ENCODE measurements at regions not wholly inside any gene's neighbourhood (a gene's known extent, or its start where the extent isn't known, plus 50 kb on each side); places are given as distances from the start of the nearest gene placed in this dataset.

GRCh38 chr16:65634291-65634690 lies 512.4 kb upstream of the CDH11 start:
- Histone ChIP-seq H3K4me3 (ENCODE audit: low read length in 2 of 2) (no peak overlapping the region), H3K27me3 (ENCODE audit: control insufficient read depth in 1 of 2, insufficient read depth in 2 of 2, low read length in 1 of 2) (no peaks in the 10 kb centered on the region), H3K4me1 (ENCODE audit: control insufficient read depth in 1 of 2, insufficient read depth in 2 of 2, low read length in 2 of 2) (no peaks in the 10 kb centered on the region), H3K9me3 (ENCODE audit: control insufficient read depth, low read length) (no peaks in the 10 kb centered on the region), H3K36me3 (ENCODE audit: control insufficient read depth in 1 of 2, insufficient read depth in 2 of 2, low read length in 1 of 2) (no peaks in the 10 kb centered on the region), H3K27ac (ENCODE audit: low read depth in 1 of 2, low read length in 2 of 2) (no peak overlapping the region)
- intact Hi-C loops (cut with DNase I), result no loop called here
- DNase-seq (no peak), ATAC-seq (ENCODE audit: low FRiP score) (peak; percentile 15)
- WGBS, 2 donors, result 88 to 93% methylated on average over 5 of the region's 5 CpGs

GRCh38 chr16:65624666-65625065 lies 502.8 kb upstream of the CDH11 start:
- no peaks in the 10 kb centered on the region for H3K9me3 ChIP-seq (ENCODE audit: control insufficient read depth, low read length)
- ATAC-seq (ENCODE audit: low FRiP score) (no peak), DNase-seq (no peak)
- no peak overlapping the region for H3K4me3 ChIP-seq (ENCODE audit: low read length in 2 of 2)
- intact Hi-C loops (cut with DNase I), result no loop called here
- WGBS, 2 donors, result 63 to 64% methylated on average over 2 of the region's 2 CpGs
- no peaks in the 10 kb centered on the region for H3K4me1 ChIP-seq (ENCODE audit: control insufficient read depth in 1 of 2, insufficient read depth in 2 of 2, low read length in 2 of 2)
- H3K27me3 ChIP-seq (ENCODE audit: control insufficient read depth in 1 of 2, insufficient read depth in 2 of 2, low read length in 1 of 2), result no peaks in the 10 kb centered on the region
- no peaks in the 10 kb centered on the region for H3K36me3 ChIP-seq (ENCODE audit: control insufficient read depth in 1 of 2, insufficient read depth in 2 of 2, low read length in 1 of 2)
- H3K27ac ChIP-seq (ENCODE audit: low read depth in 1 of 2, low read length in 2 of 2), result no peak overlapping the region

GRCh38 chr16:65624229-65624628 lies 502.4 kb upstream of the CDH11 start:
- no peaks in the 10 kb centered on the region for H3K27me3 ChIP-seq (ENCODE audit: control insufficient read depth in 1 of 2, insufficient read depth in 2 of 2, low read length in 1 of 2)
- ATAC-seq (ENCODE audit: low FRiP score) (no peak), DNase-seq (no peak)
- no peak overlapping the region for H3K27ac ChIP-seq (ENCODE audit: low read depth in 1 of 2, low read length in 2 of 2)
- no peaks in the 10 kb centered on the region for H3K9me3 ChIP-seq (ENCODE audit: control insufficient read depth, low read length)
- intact Hi-C loops (cut with DNase I), result no loop called here
- no peaks in the 10 kb centered on the region for H3K4me1 ChIP-seq (ENCODE audit: control insufficient read depth in 1 of 2, insufficient read depth in 2 of 2, low read length in 2 of 2)
- H3K36me3 ChIP-seq (ENCODE audit: control insufficient read depth in 1 of 2, insufficient read depth in 2 of 2, low read length in 1 of 2), result no peaks in the 10 kb centered on the region
- H3K4me3 ChIP-seq (ENCODE audit: low read length in 2 of 2), result no peak overlapping the region
- 96 to 100% methylated on average over 2 of the region's 2 CpGs for WGBS, 2 donors

GRCh38 chr16:65622871-65623270 lies 501.0 kb upstream of the CDH11 start:
- Histone ChIP-seq H3K4me3 (ENCODE audit: low read length in 2 of 2) (no peak overlapping the region), H3K27me3 (ENCODE audit: control insufficient read depth in 1 of 2, insufficient read depth in 2 of 2, low read length in 1 of 2) (no peaks in the 10 kb centered on the region), H3K27ac (ENCODE audit: low read depth in 1 of 2, low read length in 2 of 2) (no peak overlapping the region), H3K36me3 (ENCODE audit: control insufficient read depth in 1 of 2, insufficient read depth in 2 of 2, low read length in 1 of 2) (no peaks in the 10 kb centered on the region), H3K9me3 (ENCODE audit: control insufficient read depth, low read length) (no peaks in the 10 kb centered on the region), H3K4me1 (ENCODE audit: control insufficient read depth in 1 of 2, insufficient read depth in 2 of 2, low read length in 2 of 2) (no peaks in the 10 kb centered on the region)
- intact Hi-C loops (cut with DNase I), result no loop called here
- ATAC-seq (ENCODE audit: low FRiP score), result no peak
- no peak for DNase-seq
- 93 to 96% methylated on average over 4 of the region's 4 CpGs for WGBS, 2 donors

DNA sequence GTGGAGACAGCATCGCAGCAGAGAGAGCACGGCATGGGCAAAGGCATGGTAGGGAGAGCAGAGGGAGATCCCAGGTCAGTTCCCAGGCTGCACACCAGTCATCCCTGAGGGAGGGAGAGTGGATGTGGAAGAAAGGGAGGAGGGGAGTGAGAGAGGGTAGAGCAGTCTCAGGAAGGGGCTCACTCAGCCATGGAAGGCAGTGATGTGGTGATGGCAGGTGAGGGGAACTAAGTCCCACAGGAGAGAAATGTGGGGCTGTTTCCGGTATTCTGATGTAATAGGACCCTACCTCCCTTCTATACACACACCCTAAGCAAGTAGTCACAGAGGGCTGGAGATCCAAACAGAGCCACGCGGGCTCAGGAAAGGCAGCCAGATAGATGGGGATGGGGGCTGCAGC lies 500.3 kb upstream of the CDH11 start:
- H3K27ac ChIP-seq (ENCODE audit: low read depth in 1 of 2, low read length in 2 of 2), result no peak overlapping the region
- H3K36me3 ChIP-seq (ENCODE audit: control insufficient read depth in 1 of 2, insufficient read depth in 2 of 2, low read length in 1 of 2), result no peaks in the 10 kb centered on the region
- ATAC-seq (ENCODE audit: low FRiP score) (no peak), DNase-seq (no peak)
- H3K4me3 ChIP-seq (ENCODE audit: low read length in 2 of 2), result no peak overlapping the region
- no peaks in the 10 kb centered on the region for H3K27me3 ChIP-seq (ENCODE audit: control insufficient read depth in 1 of 2, insufficient read depth in 2 of 2, low read length in 1 of 2)
- WGBS, 2 donors, result 87 to 97% methylated on average over 5 of the region's 5 CpGs
- intact Hi-C loops (cut with DNase I), result no loop called here
- no peaks in the 10 kb centered on the region for H3K4me1 ChIP-seq (ENCODE audit: control insufficient read depth in 1 of 2, insufficient read depth in 2 of 2, low read length in 2 of 2)
- no peaks in the 10 kb centered on the region for H3K9me3 ChIP-seq (ENCODE audit: control insufficient read depth, low read length)

GRCh38 chr16:65621640-65622039 lies 499.8 kb upstream of the CDH11 start:
- Histone ChIP-seq H3K27ac (ENCODE audit: low read depth in 1 of 2, low read length in 2 of 2) (no peak overlapping the region), H3K4me1 (ENCODE audit: control insufficient read depth in 1 of 2, insufficient read depth in 2 of 2, low read length in 2 of 2) (no peaks in the 10 kb centered on the region), H3K9me3 (ENCODE audit: control insufficient read depth, low read length) (no peaks in the 10 kb centered on the region), H3K27me3 (ENCODE audit: control insufficient read depth in 1 of 2, insufficient read depth in 2 of 2, low read length in 1 of 2) (no peaks in the 10 kb centered on the region), H3K36me3 (ENCODE audit: control insufficient read depth in 1 of 2, insufficient read depth in 2 of 2, low read length in 1 of 2) (no peaks in the 10 kb centered on the region), H3K4me3 (ENCODE audit: low read length in 2 of 2) (no peak overlapping the region)
- WGBS, 2 donors, result 91 to 95% methylated on average over 3 of the region's 3 CpGs
- intact Hi-C loops (cut with DNase I), result no loop called here
- DNase-seq (no peak), ATAC-seq (ENCODE audit: low FRiP score) (no peak)

- Histone ChIP-seq H3K4me1 (ENCODE audit: control insufficient read depth in 1 of 2, insufficient read depth in 2 of 2, low read length in 2 of 2) (no peaks in the 10 kb centered on the region), H3K4me3 (ENCODE audit: low read length in 2 of 2) (no peak overlapping the region), H3K36me3 (ENCODE audit: control insufficient read depth in 1 of 2, insufficient read depth in 2 of 2, low read length in 1 of 2) (no peaks in the 10 kb centered on the region), H3K27ac (ENCODE audit: low read depth in 1 of 2, low read length in 2 of 2) (no peak overlapping the region), H3K9me3 (ENCODE audit: control insufficient read depth, low read length) (no peaks in the 10 kb centered on the region), H3K27me3 (ENCODE audit: control insufficient read depth in 1 of 2, insufficient read depth in 2 of 2, low read length in 1 of 2) (peaks cover 0 to 3% of the 10 kb centered on the region in 2 donors)
- intact Hi-C loops (cut with DNase I), result no loop called here
- ATAC-seq (ENCODE audit: low FRiP score) (no peak), DNase-seq (no peak)
- WGBS, 2 donors, result 73 to 88% methylated on average over 3 of the region's 3 CpGs
Measured at GRCh38 chr16:65619606-65620005, 497.7 kb upstream of the CDH11 start.

- no peaks in the 10 kb centered on the region for H3K4me1 ChIP-seq (ENCODE audit: control insufficient read depth in 1 of 2, insufficient read depth in 2 of 2, low read length in 2 of 2)
- DNase-seq (no peak), ATAC-seq (ENCODE audit: low FRiP score) (no peak)
- 54 to 58% methylated on average over 1 of the region's 1 CpG for WGBS, 2 donors
- no peaks in the 10 kb centered on the region for H3K9me3 ChIP-seq (ENCODE audit: control insufficient read depth, low read length)
- H3K27ac ChIP-seq (ENCODE audit: low read depth in 1 of 2, low read length in 2 of 2), result no peak overlapping the region
- no peak overlapping the region for H3K4me3 ChIP-seq (ENCODE audit: low read length in 2 of 2)
- peaks cover 0 to 3% of the 10 kb centered on the region in 2 donors for H3K27me3 ChIP-seq (ENCODE audit: control insufficient read depth in 1 of 2, insufficient read depth in 2 of 2, low read length in 1 of 2)
- H3K36me3 ChIP-seq (ENCODE audit: control insufficient read depth in 1 of 2, insufficient read depth in 2 of 2, low read length in 1 of 2), result no peaks in the 10 kb centered on the region
- intact Hi-C loops (cut with DNase I), result no loop called here
Measured at GRCh38 chr16:65618931-65619330, 497.1 kb upstream of the CDH11 start.

- Histone ChIP-seq H3K4me3 (ENCODE audit: low read length in 2 of 2) (no peak overlapping the region), H3K27me3 (ENCODE audit: control insufficient read depth in 1 of 2, insufficient read depth in 2 of 2, low read length in 1 of 2) (peaks cover 0 to 3% of the 10 kb centered on the region in 2 donors), H3K9me3 (ENCODE audit: control insufficient read depth, low read length) (no peaks in the 10 kb centered on the region), H3K4me1 (ENCODE audit: control insufficient read depth in 1 of 2, insufficient read depth in 2 of 2, low read length in 2 of 2) (no peaks in the 10 kb centered on the region), H3K36me3 (ENCODE audit: control insufficient read depth in 1 of 2, insufficient read depth in 2 of 2, low read length in 1 of 2) (no peaks in the 10 kb centered on the region), H3K27ac (ENCODE audit: low read depth in 1 of 2, low read length in 2 of 2) (no peak overlapping the region)
- DNase-seq (no peak), ATAC-seq (ENCODE audit: low FRiP score) (no peak)
- WGBS, 2 donors, result 87 to 88% methylated on average over 2 of the region's 2 CpGs
- intact Hi-C loops (cut with DNase I), result no loop called here
Measured at GRCh38 chr16:65618333-65618732, 496.5 kb upstream of the CDH11 start.
